H1 (cell line): ENCODE measurements at regions not wholly inside any gene's neighbourhood (a gene's known extent, or its start where the extent isn't known, plus 50 kb on each side); places are given as distances from the start of the nearest gene placed in this dataset.

ENCODE experiments used
- CTCF ChIA-PET: fragments of 300-600 bp; sonication (Branson Sonifier 250); formaldehyde crosslinking; loops from one replicate; lab custom pipeline; 2021; ENCODE audit not compliant: partially characterized antibody; lab: Charles Lee
- POLR2A ChIA-PET: fragments of 300-600 bp; sonication (Branson Sonifier 250); formaldehyde crosslinking; loops from one replicate; lab custom pipeline; 2021; ENCODE audit warnings: inconsistent platforms; ENCODE audit not compliant: partially characterized antibody; lab: Charles Lee
- DNase-seq, 2 experiments: peaks; one replicate each; pipeline versions ENCODE4 v3.0.0 to v3.0.0-alpha.2; 2010 to 2022; ENCODE audit warnings: low spot score in 2 of 2, low read depth in 1 of 2, mixed read lengths in 1 of 2
- FAIRE-seq: peaks from 2 replicates; lab custom pipeline; 2011; peaks lifted over from hg19 to GRCh38; lab: Jason Lieb, UNC
- H2AFZ ChIP-seq: 2 replicates; pipeline ENCODE4 v1.8.1; 2012; ENCODE audit warnings: low read length, inconsistent platforms
- H2AK5ac ChIP-seq: 2 replicates; pipeline ENCODE4 v1.6.1; 2013; ENCODE audit warnings: low read depth, low read length
- H2BK120ac ChIP-seq: replicated peaks from 2 replicates; pipeline ENCODE3; 2013; ENCODE audit warnings: low read depth, low read length, inconsistent platforms
- H2BK12ac ChIP-seq: 2 replicates; pipeline ENCODE4 v1.6.1; 2013; ENCODE audit warnings: low read depth, low read length
- H2BK15ac ChIP-seq: 2 replicates; pipeline ENCODE4 v1.6.1; 2013; ENCODE audit warnings: low read length
- H2BK20ac ChIP-seq: 2 replicates; pipeline ENCODE4 v1.6.1; 2013; ENCODE audit warnings: low read length
- H2BK5ac ChIP-seq: 2 replicates; pipeline ENCODE4 v1.6.1; 2013; ENCODE audit warnings: low read depth, low read length
- H3K14ac ChIP-seq: 2 replicates; pipeline ENCODE4 v1.6.1; 2013; ENCODE audit warnings: inconsistent platforms; ENCODE audit not compliant: insufficient read length
- H3K18ac ChIP-seq: 2 replicates; pipeline ENCODE4 v1.6.1; 2013; ENCODE audit warnings: low read length; ENCODE audit errors: extremely low read depth
- H3K23ac ChIP-seq: 2 replicates; pipeline ENCODE4 v1.6.1; 2013; ENCODE audit warnings: inconsistent platforms; ENCODE audit not compliant: insufficient read length
- H3K23me2 ChIP-seq: 2 replicates; pipeline ENCODE4 v1.6.1; 2013; ENCODE audit warnings: low read depth, low read length
- H3K27ac ChIP-seq: 2 replicates; pipeline ENCODE4 v1.6.1; 2011; ENCODE audit warnings: low read depth, low read length, inconsistent platforms
- H3K27me3 ChIP-seq, 4 experiments: replicated peaks in 1 of 4; 1 replicate in 1 of 4; 2 replicates in 3 of 4; pipeline versions ENCODE4 v1.6.1 to v1.8.1; 2011 to 2013; ENCODE audit warnings: low read length in 3 of 4, mild to moderate bottlenecking in 3 of 4, inconsistent platforms in 2 of 4, mixed read lengths in 2 of 4, moderate library complexity in 1 of 4; ENCODE audit not compliant: control insufficient read depth in 3 of 4, insufficient read depth in 3 of 4; ENCODE audit errors: extremely low read depth in 1 of 4
- H3K36me3 ChIP-seq, 4 experiments: 2 replicates each; pipeline versions ENCODE4 v1.6.1 to v1.8.1; 2011 to 2013; ENCODE audit warnings: mild to moderate bottlenecking in 4 of 4, low read length in 3 of 4, moderate library complexity in 2 of 4, control low read depth in 1 of 4, inconsistent platforms in 1 of 4; ENCODE audit not compliant: insufficient read depth in 4 of 4, control insufficient read depth in 2 of 4
- H3K4ac ChIP-seq: replicated peaks from 2 replicates; pipeline ENCODE3; 2013; ENCODE audit warnings: low read length, low read depth, mixed read lengths, inconsistent platforms; ENCODE audit not compliant: insufficient read length
- H3K4me1 ChIP-seq, 4 experiments: replicated peaks in 1 of 4; 1 replicate in 1 of 4; 2 replicates in 3 of 4; pipeline versions ENCODE4 v1.6.1 to v1.8.1; 2011 to 2013; ENCODE audit warnings: low read length in 3 of 4, inconsistent platforms in 2 of 4, mixed read lengths in 1 of 4; ENCODE audit not compliant: insufficient read depth in 4 of 4, control insufficient read depth in 3 of 4
- H3K4me2 ChIP-seq, 2 experiments: 2 replicates each; pipeline versions ENCODE4 v1.6.1 to v1.8.1; 2011 to 2013; ENCODE audit warnings: low read depth in 2 of 2, low read length in 2 of 2, control low read depth in 1 of 2, inconsistent platforms in 1 of 2, mild to moderate bottlenecking in 1 of 2; ENCODE audit not compliant: insufficient read depth in 1 of 2
- H3K4me3 ChIP-seq, 4 experiments: fragments of 200-600, 300-600 bp in 1 of 4; sonication (generic), shearing (Covaris generic), sonication (Bioruptor Twin) in 1 of 4; 2 replicates each; pipeline versions ENCODE4 v1.5.1 to v1.8.1; 2011 to 2016; ENCODE audit warnings: low read length in 4 of 4, low read depth in 3 of 4, control low read depth in 2 of 4, inconsistent platforms in 2 of 4, mild to moderate bottlenecking in 2 of 4, mixed read lengths in 1 of 4, moderate library complexity in 1 of 4; ENCODE audit not compliant: insufficient read depth in 2 of 4; ENCODE audit errors: extremely low read depth in 1 of 4
- H3K56ac ChIP-seq: replicated peaks from 2 replicates; pipeline ENCODE3; 2013; ENCODE audit warnings: low read depth, mild to moderate bottlenecking, mixed read lengths, low read length, inconsistent platforms; ENCODE audit not compliant: insufficient read length
- H3K79me1 ChIP-seq: 2 replicates; pipeline ENCODE4 v1.6.1; 2013; ENCODE audit warnings: low read depth, low read length, control low read depth
- H3K79me2 ChIP-seq, 2 experiments: 2 replicates each; pipeline versions ENCODE4 v1.6.1 to v1.8.1; 2012 to 2013; ENCODE audit warnings: low read length in 2 of 2, mild to moderate bottlenecking in 2 of 2, inconsistent platforms in 1 of 2; ENCODE audit not compliant: insufficient read depth in 2 of 2, control insufficient read depth in 1 of 2
- H3K9ac ChIP-seq, 4 experiments: replicated peaks in 1 of 4; 1 replicate in 1 of 4; 2 replicates in 3 of 4; pipeline versions ENCODE4 v1.6.1 to v1.8.1; 2011 to 2013; ENCODE audit warnings: low read depth in 3 of 4, low read length in 3 of 4, control low read depth in 2 of 4, mild to moderate bottlenecking in 2 of 4, moderate library complexity in 2 of 4, inconsistent platforms in 1 of 4; ENCODE audit errors: extremely low read depth in 1 of 4
- H3K9me3 ChIP-seq, 2 experiments: 2 replicates each; pipeline versions ENCODE4 v1.6.1 to v1.8.1; 2012 to 2013; ENCODE audit warnings: mild to moderate bottlenecking in 2 of 2, moderate library complexity in 2 of 2, control low read depth in 1 of 2, inconsistent platforms in 1 of 2, low read depth in 1 of 2, low read length in 1 of 2, mixed read lengths in 1 of 2; ENCODE audit not compliant: insufficient read depth in 2 of 2
- H4K20me1 ChIP-seq, 2 experiments: replicated peaks in 1 of 2; 2 replicates each; pipeline versions ENCODE3 to v1.8.1; 2011 to 2013; ENCODE audit warnings: inconsistent platforms in 2 of 2, low read length in 2 of 2, mild to moderate bottlenecking in 1 of 2; ENCODE audit not compliant: insufficient read depth in 2 of 2, control insufficient read depth in 1 of 2
- H4K5ac ChIP-seq: 2 replicates; pipeline ENCODE4 v1.6.1; 2013; ENCODE audit warnings: low read length, low read depth, mixed read lengths, inconsistent platforms; ENCODE audit not compliant: insufficient read length
- H4K8ac ChIP-seq: 2 replicates; pipeline ENCODE4 v1.8.0; 2013; ENCODE audit warnings: mild to moderate bottlenecking, moderate library complexity, low read length, inconsistent platforms; ENCODE audit not compliant: insufficient read depth; ENCODE audit errors: extremely low read depth
- H4K91ac ChIP-seq: replicated peaks from 2 replicates; pipeline ENCODE3; 2013; ENCODE audit warnings: low read length, mixed read lengths, inconsistent platforms; ENCODE audit not compliant: insufficient read length
- ASH2L ChIP-seq: fragments of 200-600, 300-600 bp; sonication (generic); IDR thresholded peaks from one replicate; pipeline ENCODE4 v1.7.1; 2017; ENCODE audit warnings: low read length
- JUND ChIP-seq: IDR thresholded peaks from 2 replicates; pipeline ENCODE4 v1.6.1; 2011; ENCODE audit warnings: mild to moderate bottlenecking, improper control_type of control experiment, low read length
- SRF ChIP-seq: IDR thresholded peaks from 2 replicates; pipeline ENCODE4 v1.6.1; 2011; ENCODE audit warnings: mild to moderate bottlenecking, low read depth, low read length, moderate library complexity
- TCF12 ChIP-seq: IDR thresholded peaks from 2 replicates; pipeline ENCODE4 v1.6.1; 2011; ENCODE audit warnings: low read depth, mild to moderate bottlenecking, low read length
- WGBS, 2 experiments: shearing (Covaris generic) in 1 of 2; methylation state at CpG; one replicate each; pipeline versions ENCODE4 v1.1.6 to v1.1.7; 2013 to 2015; ENCODE audit warnings: low lambda C conversion rate in 2 of 2, mixed read lengths in 2 of 2, inconsistent platforms in 1 of 2, low coverage in 1 of 2, missing lambda C conversion rate in 1 of 2; ENCODE audit not compliant: insufficient replicate concordance in 2 of 2, insufficient coverage in 1 of 2, insufficient read length in 1 of 2; ENCODE audit errors: extremely low coverage in 1 of 2, missing lambda C conversion rate in 1 of 2; 5-methylcytosine and 5-hydroxymethylcytosine counted together

GRCh38 chr4:116501954-116502353 is 583.4 kb downstream of the TRAM1L1 start:
- Histone ChIP-seq H3K14ac (no peak overlapping the region), H4K8ac (no peak overlapping the region), H4K91ac (no peak overlapping the region), H2AK5ac (no peak overlapping the region; the same call in 1 of the 2 replicates), H3K56ac (no peak overlapping the region), H2BK120ac (no peak overlapping the region), H3K23me2 (no peaks in the 10 kb centered on the region), H2BK15ac (no peak overlapping the region), H3K27ac (no peak overlapping the region), H3K27me3 (no peaks in the 10 kb centered on the region), H2BK5ac (no peak overlapping the region), H3K9me3 (no peaks in the 10 kb centered on the region), H3K79me2 (no peaks in the 10 kb centered on the region), H2BK20ac (no peak overlapping the region), H3K4me1 (no peaks in the 10 kb centered on the region), H3K79me1 (no peaks in the 10 kb centered on the region), H3K4me3 (no peak overlapping the region), H3K9ac (no peak overlapping the region), H4K5ac (no peak overlapping the region), H3K4me2 (no peak overlapping the region), H2AFZ (peak overlapping the region; percentile 94), H3K4ac (no peak overlapping the region), H4K20me1 (no peaks in the 10 kb centered on the region), H2BK12ac (no peak overlapping the region), H3K36me3 (no peaks in the 10 kb centered on the region), H3K23ac (no peak overlapping the region), H3K18ac (no peak overlapping the region)
- TF ChIP-seq JUND = 0 out of 2 replicates have a peak, but pooled peaks have one; percentile 38
- TF ChIP-seq SRF = no peak
- TF ChIP-seq ASH2L = no peak
- TF ChIP-seq TCF12 = no peak
- CTCF ChIA-PET = no interaction called here
- DNase-seq = peak in 1 of 2 experiments; percentile 7
- no peak for FAIRE-seq
- POLR2A ChIA-PET = no interaction called here
- 81% methylated on average over 4 of the region's 4 CpGs; no CpG with 5 or more reads in 1 of the 2 experiments for WGBS, 2 experiments
